ENCODE measurements at regions not wholly inside any gene's neighbourhood (a gene's known extent, or its start where the extent isn't known, plus 50 kb on each side); places are given as distances from the start of the nearest gene placed in this dataset.

GRCh38 chr6:138550346-138550767 lies 51.1 kb upstream of the NHSL1 start:
- Histone ChIP-seq H2AFZ (ENCODE audit: low read length) (no peak overlapping the region), H3K27me3 (ENCODE audit: control insufficient read depth in 1 of 2, insufficient read depth in 2 of 2, low read length in 2 of 2) (no peaks in the 10 kb centered on the region), H4K20me1 (ENCODE audit: insufficient read depth, low read length) (no peaks in the 10 kb centered on the region), H3K9me3 (ENCODE audit: low read length) (no peaks in the 10 kb centered on the region), H3K9ac (ENCODE audit: insufficient read depth, low read depth, low read length) (peak overlapping the region; percentile 46), H3K27ac (ENCODE audit: extremely low read length, insufficient read depth, low read length) (peak overlapping the region; percentile 66), H3K79me2 (ENCODE audit: insufficient read depth, low read length) (peaks cover 94% of the 10 kb centered on the region), H3K36me3 (replicated peaks in 1 of 2; ENCODE audit: control insufficient read depth in 1 of 2, insufficient read depth in 2 of 2, low read length in 2 of 2) (no peaks in the 10 kb centered on the region), H3K4me3 (replicated peaks in 1 of 3; ENCODE audit: insufficient read depth in 1 of 3, low read depth in 2 of 3, low read length in 3 of 3) (peak overlapping the region in 2 of 3 experiments; percentile 24 to 34; a peak in 3 of 6 replicates), H3K4me2 (ENCODE audit: low read depth, low read length) (peak overlapping the region; percentile 60), H3K4me1 (ENCODE audit: insufficient read depth, low read length) (peaks cover 100% of the 10 kb centered on the region)
- intact Hi-C loops (cut with micrococcal nuclease; ENCODE audit: unreplicated experiment): no loop called here
- FAIRE-seq (peak; percentile 86), DNase-seq (ENCODE audit: low spot score) (peak; percentile 95), ATAC-seq (peak; percentile 92)
- in situ Hi-C loops (cut with HindIII; ENCODE audit: extremely low pct_ligation_motif_present, low pct_unique_long_range_greater_than_20kb): no loop called here
- ChIA-PET POLR2A (interaction anchor here (0.6 to 4.1 kb wide), 5 partner anchors 9 to 223 kb away, joined by 3 to 54 read pairs (median 7); partner anchors contain the start of gene CCDC28A), CTCF (ENCODE audit: low intra/inter-chr PET ratio, low total read pairs) (no interaction called here)
- WGBS (ENCODE audit: low lambda C conversion rate): 0% methylated on average over 2 of the region's 2 CpGs
- TSS peak; percentile 6 for BruUV-seq (replicated peaks)
- TF ChIP-seq, protein P1, sequence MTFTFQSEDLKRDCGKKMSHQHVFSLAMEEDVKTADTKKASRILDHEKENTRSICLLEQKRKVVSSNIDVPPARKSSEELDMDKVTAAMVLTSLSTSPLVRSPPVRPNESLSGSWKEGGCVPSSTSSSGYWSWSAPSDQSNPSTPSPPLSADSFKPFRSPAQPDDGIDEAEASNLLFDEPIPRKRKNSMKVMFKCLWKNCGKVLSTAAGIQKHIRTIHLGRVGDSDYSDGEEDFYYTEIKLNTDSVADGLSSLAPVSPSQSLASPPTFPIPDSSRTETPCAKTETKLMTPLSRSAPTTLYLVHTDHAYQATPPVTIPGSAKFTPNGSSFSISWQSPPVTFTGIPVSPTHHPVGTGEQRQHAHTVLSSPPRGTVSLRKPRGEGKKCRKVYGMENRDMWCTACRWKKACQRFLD (CRISPR knock-in tag; IDR thresholded peaks at IDR 0.05; ENCODE audit: borderline replicate concordance): no peak
- TF ChIP-seq ZNF784 (CRISPR knock-in tag; IDR thresholded peaks at IDR 0.05; ENCODE audit: borderline replicate concordance) (0 out of 2 replicates have a peak, but pooled peaks have one; percentile 46), PLRG1 (conservative IDR thresholded peaks at IDR 0.05) (no peak), ARID2 (CRISPR knock-in tag; IDR thresholded peaks at IDR 0.05; ENCODE audit: borderline replicate concordance) (peak; percentile 53; the same call in 1 of the 2 replicates), SMARCC2 (IDR thresholded peaks at IDR 0.05) (no peak), NR3C1 (CRISPR knock-in tag; IDR thresholded peaks at IDR 0.05) (no peak), SRF (IDR thresholded peaks at IDR 0.05; ENCODE audit: low read depth, low read length) (0 out of 2 replicates have a peak, but pooled peaks have one; percentile 16), BHLHE40 (IDR thresholded peaks at IDR 0.05; ENCODE audit: low read length) (no peak), SMC3 (IDR thresholded peaks at IDR 0.05; ENCODE audit: low read length) (peak; percentile 6; the same call in 1 of the 2 replicates)
- TF ChIP-seq, protein P2, sequence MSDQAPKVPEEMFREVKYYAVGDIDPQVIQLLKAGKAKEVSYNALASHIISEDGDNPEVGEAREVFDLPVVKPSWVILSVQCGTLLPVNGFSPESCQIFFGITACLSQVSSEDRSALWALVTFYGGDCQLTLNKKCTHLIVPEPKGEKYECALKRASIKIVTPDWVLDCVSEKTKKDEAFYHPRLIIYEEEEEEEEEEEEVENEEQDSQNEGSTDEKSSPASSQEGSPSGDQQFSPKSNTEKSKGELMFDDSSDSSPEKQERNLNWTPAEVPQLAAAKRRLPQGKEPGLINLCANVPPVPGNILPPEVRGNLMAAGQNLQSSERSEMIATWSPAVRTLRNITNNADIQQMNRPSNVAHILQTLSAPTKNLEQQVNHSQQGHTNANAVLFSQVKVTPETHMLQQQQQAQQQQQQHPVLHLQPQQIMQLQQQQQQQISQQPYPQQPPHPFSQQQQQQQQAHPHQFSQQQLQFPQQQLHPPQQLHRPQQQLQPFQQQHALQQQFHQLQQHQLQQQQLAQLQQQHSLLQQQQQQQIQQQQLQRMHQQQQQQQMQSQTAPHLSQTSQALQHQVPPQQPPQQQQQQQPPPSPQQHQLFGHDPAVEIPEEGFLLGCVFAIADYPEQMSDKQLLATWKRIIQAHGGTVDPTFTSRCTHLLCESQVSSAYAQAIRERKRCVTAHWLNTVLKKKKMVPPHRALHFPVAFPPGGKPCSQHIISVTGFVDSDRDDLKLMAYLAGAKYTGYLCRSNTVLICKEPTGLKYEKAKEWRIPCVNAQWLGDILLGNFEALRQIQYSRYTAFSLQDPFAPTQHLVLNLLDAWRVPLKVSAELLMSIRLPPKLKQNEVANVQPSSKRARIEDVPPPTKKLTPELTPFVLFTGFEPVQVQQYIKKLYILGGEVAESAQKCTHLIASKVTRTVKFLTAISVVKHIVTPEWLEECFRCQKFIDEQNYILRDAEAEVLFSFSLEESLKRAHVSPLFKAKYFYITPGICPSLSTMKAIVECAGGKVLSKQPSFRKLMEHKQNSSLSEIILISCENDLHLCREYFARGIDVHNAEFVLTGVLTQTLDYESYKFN (CRISPR knock-in tag; conservative IDR thresholded peaks at IDR 0.05): peak; percentile 97
- TF ChIP-seq, protein P3, sequence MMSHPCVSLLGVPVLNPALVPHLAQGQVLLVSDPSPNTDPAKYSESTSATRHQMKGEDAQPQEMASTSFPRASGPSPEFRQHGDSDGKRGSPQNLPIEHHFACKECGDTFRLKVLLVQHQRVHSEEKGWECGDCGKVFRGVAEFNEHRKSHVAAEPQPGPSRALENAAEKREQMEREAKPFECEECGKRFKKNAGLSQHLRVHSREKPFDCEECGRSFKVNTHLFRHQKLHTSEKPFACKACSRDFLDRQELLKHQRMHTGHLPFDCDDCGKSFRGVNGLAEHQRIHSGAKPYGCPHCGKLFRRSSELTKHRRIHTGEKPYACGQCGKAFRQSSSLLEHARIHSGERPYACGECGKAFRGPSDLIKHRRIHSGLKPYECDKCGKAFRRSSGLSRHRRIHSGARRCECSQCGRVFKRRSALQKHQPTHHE (CRISPR knock-in tag; IDR thresholded peaks at IDR 0.05; ENCODE audit: borderline replicate concordance): no peak
- TF ChIP-seq, protein P4, sequence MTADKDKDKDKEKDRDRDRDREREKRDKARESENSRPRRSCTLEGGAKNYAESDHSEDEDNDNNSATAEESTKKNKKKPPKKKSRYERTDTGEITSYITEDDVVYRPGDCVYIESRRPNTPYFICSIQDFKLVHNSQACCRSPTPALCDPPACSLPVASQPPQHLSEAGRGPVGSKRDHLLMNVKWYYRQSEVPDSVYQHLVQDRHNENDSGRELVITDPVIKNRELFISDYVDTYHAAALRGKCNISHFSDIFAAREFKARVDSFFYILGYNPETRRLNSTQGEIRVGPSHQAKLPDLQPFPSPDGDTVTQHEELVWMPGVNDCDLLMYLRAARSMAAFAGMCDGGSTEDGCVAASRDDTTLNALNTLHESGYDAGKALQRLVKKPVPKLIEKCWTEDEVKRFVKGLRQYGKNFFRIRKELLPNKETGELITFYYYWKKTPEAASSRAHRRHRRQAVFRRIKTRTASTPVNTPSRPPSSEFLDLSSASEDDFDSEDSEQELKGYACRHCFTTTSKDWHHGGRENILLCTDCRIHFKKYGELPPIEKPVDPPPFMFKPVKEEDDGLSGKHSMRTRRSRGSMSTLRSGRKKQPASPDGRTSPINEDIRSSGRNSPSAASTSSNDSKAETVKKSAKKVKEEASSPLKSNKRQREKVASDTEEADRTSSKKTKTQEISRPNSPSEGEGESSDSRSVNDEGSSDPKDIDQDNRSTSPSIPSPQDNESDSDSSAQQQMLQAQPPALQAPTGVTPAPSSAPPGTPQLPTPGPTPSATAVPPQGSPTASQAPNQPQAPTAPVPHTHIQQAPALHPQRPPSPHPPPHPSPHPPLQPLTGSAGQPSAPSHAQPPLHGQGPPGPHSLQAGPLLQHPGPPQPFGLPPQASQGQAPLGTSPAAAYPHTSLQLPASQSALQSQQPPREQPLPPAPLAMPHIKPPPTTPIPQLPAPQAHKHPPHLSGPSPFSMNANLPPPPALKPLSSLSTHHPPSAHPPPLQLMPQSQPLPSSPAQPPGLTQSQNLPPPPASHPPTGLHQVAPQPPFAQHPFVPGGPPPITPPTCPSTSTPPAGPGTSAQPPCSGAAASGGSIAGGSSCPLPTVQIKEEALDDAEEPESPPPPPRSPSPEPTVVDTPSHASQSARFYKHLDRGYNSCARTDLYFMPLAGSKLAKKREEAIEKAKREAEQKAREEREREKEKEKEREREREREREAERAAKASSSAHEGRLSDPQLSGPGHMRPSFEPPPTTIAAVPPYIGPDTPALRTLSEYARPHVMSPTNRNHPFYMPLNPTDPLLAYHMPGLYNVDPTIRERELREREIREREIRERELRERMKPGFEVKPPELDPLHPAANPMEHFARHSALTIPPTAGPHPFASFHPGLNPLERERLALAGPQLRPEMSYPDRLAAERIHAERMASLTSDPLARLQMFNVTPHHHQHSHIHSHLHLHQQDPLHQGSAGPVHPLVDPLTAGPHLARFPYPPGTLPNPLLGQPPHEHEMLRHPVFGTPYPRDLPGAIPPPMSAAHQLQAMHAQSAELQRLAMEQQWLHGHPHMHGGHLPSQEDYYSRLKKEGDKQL (CRISPR knock-in tag; IDR thresholded peaks at IDR 0.05; ENCODE audit: low read depth): peak; percentile 84
